Fibroblast of lung (primary cell): ENCODE measurements at regions not wholly inside any gene's neighbourhood (a gene's known extent, or its start where the extent isn't known, plus 50 kb on each side); places are given as distances from the start of the nearest gene placed in this dataset.

Source experiments
- CTCF ChIP-seq, 2 donors: IDR thresholded peaks in 1 of 2; conservative IDR thresholded peaks in 1 of 2; 1 replicate in 1 of 2; 2 replicates in 1 of 2; pipeline ENCODE4 v1.5.1; 2011 to 2012; ENCODE audit warnings: low read length in 2 of 2, control low read depth in 1 of 2, inconsistent platforms in 1 of 2, low read depth in 1 of 2, mild to moderate bottlenecking in 1 of 2
- EZH2 ChIP-seq: IDR thresholded peaks from 2 replicates; pipeline ENCODE4 v1.5.1; 2012; ENCODE audit warnings: low read length, control low read depth, mild to moderate bottlenecking; ENCODE audit errors: missing control alignments

- no peak for TF ChIP-seq CTCF (conservative IDR thresholded peaks at IDR 0.05 in 1 of 2, IDR thresholded peaks at IDR 0.05 in 1 of 2; ENCODE audit: low read depth in 1 of 2, low read length in 2 of 2)
- no peak for TF ChIP-seq EZH2
Measured at GRCh38 chr11:57903011-57903410, 120.7 kb upstream of the OR9Q1 start.
